ENCODE measurements at regions not wholly inside any gene's neighbourhood (a gene's known extent, or its start where the extent isn't known, plus 50 kb on each side); places are given as distances from the start of the nearest gene placed in this dataset.

DNA sequence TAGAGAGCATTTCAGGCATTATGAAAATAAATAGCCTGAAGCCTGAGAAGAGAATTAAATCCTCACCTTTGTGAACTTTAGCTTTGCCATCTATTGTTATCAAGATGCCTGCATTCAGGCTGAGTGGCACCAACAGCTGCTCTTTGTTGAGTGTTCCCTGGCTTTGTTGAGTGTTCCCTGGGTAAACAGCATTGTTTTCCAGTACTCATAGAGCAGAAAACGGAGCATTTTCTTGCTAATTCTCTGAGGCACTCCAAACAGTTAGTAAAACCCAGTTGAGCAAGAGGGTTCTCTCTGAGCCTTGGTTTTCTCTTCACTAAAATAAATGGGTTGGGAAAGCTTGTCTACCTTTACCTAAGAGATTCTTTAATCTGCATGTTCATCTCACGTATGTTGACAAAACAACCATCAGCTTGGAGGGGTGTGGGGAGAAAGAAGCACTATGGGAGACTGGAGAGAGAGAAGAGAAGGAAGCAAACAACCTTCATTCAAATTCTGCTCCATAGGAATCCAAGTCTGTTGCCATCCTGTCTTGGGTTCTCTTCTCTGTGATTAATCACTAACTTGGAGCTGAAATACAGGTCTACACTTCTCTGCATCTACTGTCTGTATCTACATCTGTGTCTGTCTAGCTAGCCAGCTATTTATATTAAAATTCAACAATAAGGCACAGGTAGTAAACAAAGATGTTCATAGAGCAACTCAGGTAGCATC is 567.0 kb upstream of the SOX11 start:
- H3K9me3 ChIP-seq (ENCODE audit: insufficient read depth, low read depth, low read length), result no peaks in the 10 kb centered on the region; the same call in 1 of the 2 replicates
- H2AFZ ChIP-seq (ENCODE audit: low read length), result no peak overlapping the region
- H3K4me2 ChIP-seq (ENCODE audit: low read depth, low read length, poor library complexity, severe bottlenecking), result no peak overlapping the region
- H3K79me2 ChIP-seq (ENCODE audit: insufficient read depth, low read length), result no peaks in the 10 kb centered on the region
- no peaks in the 10 kb centered on the region for H3K4me1 ChIP-seq (ENCODE audit: insufficient read depth, low read length, poor library complexity, severe bottlenecking)
- no peaks in the 10 kb centered on the region for H3K27me3 ChIP-seq (ENCODE audit: insufficient read depth, low read length, poor library complexity, severe bottlenecking)
- no peaks in the 10 kb centered on the region for H3F3A ChIP-seq (ENCODE audit: low read depth)
- H3K4me3 ChIP-seq (ENCODE audit: low read length, poor library complexity, severe bottlenecking), result no peak overlapping the region
- H3K9me2 ChIP-seq (replicated peaks; ENCODE audit: low read depth, low read length), result no peaks in the 10 kb centered on the region
- no peaks in the 10 kb centered on the region for H3K36me3 ChIP-seq (ENCODE audit: insufficient read depth, low read length)
- H3K9ac ChIP-seq (ENCODE audit: low read depth, low read length, poor library complexity, severe bottlenecking), result no peak overlapping the region
- TF ChIP-seq EZH2phosphoT487 (IDR thresholded peaks at IDR 0.05; ENCODE audit: borderline replicate concordance) (no peak), CTCF (conservative IDR thresholded peaks at IDR 0.05; ENCODE audit: low read length) (no peak)
- no peaks in the 10 kb centered on the region for H4K20me1 ChIP-seq (ENCODE audit: insufficient read depth, low read length, poor library complexity, severe bottlenecking)

GRCh38 chr2:5132281-5132680 is 559.9 kb upstream of the SOX11 start:
- Histone ChIP-seq H3K79me2 (ENCODE audit: insufficient read depth, low read length) (no peaks in the 10 kb centered on the region), H3K4me1 (ENCODE audit: insufficient read depth, low read length, poor library complexity, severe bottlenecking) (no peaks in the 10 kb centered on the region)

GRCh38 chr2:5140347-5140746 is 551.8 kb upstream of the SOX11 start:
- TF ChIP-seq EZH2phosphoT487 (IDR thresholded peaks at IDR 0.05; ENCODE audit: borderline replicate concordance) (no peak), CTCF (conservative IDR thresholded peaks at IDR 0.05; ENCODE audit: low read length) (no peak)

More at GRCh38 chr2:5132281-5132680, 559.9 kb upstream of the SOX11 start:
- no peak for TF ChIP-seq EZH2phosphoT487 (IDR thresholded peaks at IDR 0.05; ENCODE audit: borderline replicate concordance)
- no peak for TF ChIP-seq CTCF (conservative IDR thresholded peaks at IDR 0.05; ENCODE audit: low read length)
- Histone ChIP-seq H3F3A (ENCODE audit: low read depth) (no peaks in the 10 kb centered on the region), H3K36me3 (ENCODE audit: insufficient read depth, low read length) (no peaks in the 10 kb centered on the region), H3K9ac (ENCODE audit: low read depth, low read length, poor library complexity, severe bottlenecking) (no peak overlapping the region), H2AFZ (ENCODE audit: low read length) (no peak overlapping the region), H3K4me3 (ENCODE audit: low read length, poor library complexity, severe bottlenecking) (no peak overlapping the region), H3K27me3 (ENCODE audit: insufficient read depth, low read length, poor library complexity, severe bottlenecking) (no peaks in the 10 kb centered on the region), H4K20me1 (ENCODE audit: insufficient read depth, low read length, poor library complexity, severe bottlenecking) (no peaks in the 10 kb centered on the region), H3K4me2 (ENCODE audit: low read depth, low read length, poor library complexity, severe bottlenecking) (no peak overlapping the region), H3K9me3 (ENCODE audit: insufficient read depth, low read depth, low read length) (no peaks in the 10 kb centered on the region; the same call in 1 of the 2 replicates), H3K9me2 (replicated peaks; ENCODE audit: low read depth, low read length) (no peaks in the 10 kb centered on the region)

More at GRCh38 chr2:5140347-5140746, 551.8 kb upstream of the SOX11 start:
- Histone ChIP-seq H3F3A (ENCODE audit: low read depth) (no peaks in the 10 kb centered on the region), H3K79me2 (ENCODE audit: insufficient read depth, low read length) (no peaks in the 10 kb centered on the region), H4K20me1 (ENCODE audit: insufficient read depth, low read length, poor library complexity, severe bottlenecking) (no peaks in the 10 kb centered on the region), H3K9me2 (replicated peaks; ENCODE audit: low read depth, low read length) (no peaks in the 10 kb centered on the region), H3K9ac (ENCODE audit: low read depth, low read length, poor library complexity, severe bottlenecking) (no peak overlapping the region), H3K9me3 (ENCODE audit: insufficient read depth, low read depth, low read length) (no peaks in the 10 kb centered on the region), H3K36me3 (ENCODE audit: insufficient read depth, low read length) (no peaks in the 10 kb centered on the region), H3K4me1 (ENCODE audit: insufficient read depth, low read length, poor library complexity, severe bottlenecking) (no peaks in the 10 kb centered on the region), H2AFZ (ENCODE audit: low read length) (no peak overlapping the region), H3K27me3 (ENCODE audit: insufficient read depth, low read length, poor library complexity, severe bottlenecking) (no peaks in the 10 kb centered on the region), H3K4me2 (ENCODE audit: low read depth, low read length, poor library complexity, severe bottlenecking) (no peak overlapping the region), H3K4me3 (ENCODE audit: low read length, poor library complexity, severe bottlenecking) (no peak overlapping the region)
